Tibial nerve (tissue), 4 donors: ENCODE measurements at regions not wholly inside any gene's neighbourhood (a gene's known extent, or its start where the extent isn't known, plus 50 kb on each side); places are given as distances from the start of the nearest gene placed in this dataset.

ENCODE experiments used
- EP300 ChIP-seq, 2 donors: sonication (generic); formaldehyde crosslinking; IDR thresholded peaks; one replicate each; pipeline ENCODE4 v1.6.1; 2017; ENCODE audit warnings: antibody characterized with exemption in 2 of 2, mild to moderate bottlenecking in 1 of 2
- POLR2A ChIP-seq, 2 donors: fragments of 450-650 bp; IDR thresholded peaks; one replicate each; pipeline ENCODE4 v1.6.1; 2017; ENCODE audit warnings: antibody characterized with exemption in 2 of 2, mild to moderate bottlenecking in 2 of 2, moderate library complexity in 2 of 2
- TF ChIP-seq, protein P1 (sequence below), 5 experiments: fragments of 200-600 bp in 3 of 5; fragments of 450-650 bp in 2 of 5; sonication (generic) in 3 of 5; IDR thresholded peaks; one replicate each; pipeline ENCODE4 v1.5.1; 2016 to 2019; ENCODE audit warnings: antibody characterized with exemption in 5 of 5, mild to moderate bottlenecking in 3 of 5, moderate library complexity in 2 of 5

DNA sequence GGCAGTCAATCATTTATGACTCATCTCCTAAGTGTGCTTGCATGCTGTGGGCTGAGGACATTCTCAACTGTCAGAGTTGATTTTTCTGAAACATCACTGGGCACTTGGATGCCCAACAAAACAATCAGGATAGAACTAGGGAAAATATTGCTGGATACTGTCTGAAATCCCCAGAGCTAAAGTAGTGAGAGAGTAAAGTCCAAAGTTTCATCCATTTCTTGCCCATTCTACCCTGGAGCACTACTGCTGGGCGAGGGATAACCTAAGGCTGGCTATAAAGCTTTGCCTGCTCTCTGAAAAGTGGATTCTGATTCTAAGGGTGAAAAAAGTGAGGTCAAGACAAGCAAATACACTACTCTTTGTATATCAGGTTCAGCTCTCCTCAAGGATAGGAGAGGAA, 279.6 kb upstream of the EDA2R start:
- TF ChIP-seq, protein P1, sequence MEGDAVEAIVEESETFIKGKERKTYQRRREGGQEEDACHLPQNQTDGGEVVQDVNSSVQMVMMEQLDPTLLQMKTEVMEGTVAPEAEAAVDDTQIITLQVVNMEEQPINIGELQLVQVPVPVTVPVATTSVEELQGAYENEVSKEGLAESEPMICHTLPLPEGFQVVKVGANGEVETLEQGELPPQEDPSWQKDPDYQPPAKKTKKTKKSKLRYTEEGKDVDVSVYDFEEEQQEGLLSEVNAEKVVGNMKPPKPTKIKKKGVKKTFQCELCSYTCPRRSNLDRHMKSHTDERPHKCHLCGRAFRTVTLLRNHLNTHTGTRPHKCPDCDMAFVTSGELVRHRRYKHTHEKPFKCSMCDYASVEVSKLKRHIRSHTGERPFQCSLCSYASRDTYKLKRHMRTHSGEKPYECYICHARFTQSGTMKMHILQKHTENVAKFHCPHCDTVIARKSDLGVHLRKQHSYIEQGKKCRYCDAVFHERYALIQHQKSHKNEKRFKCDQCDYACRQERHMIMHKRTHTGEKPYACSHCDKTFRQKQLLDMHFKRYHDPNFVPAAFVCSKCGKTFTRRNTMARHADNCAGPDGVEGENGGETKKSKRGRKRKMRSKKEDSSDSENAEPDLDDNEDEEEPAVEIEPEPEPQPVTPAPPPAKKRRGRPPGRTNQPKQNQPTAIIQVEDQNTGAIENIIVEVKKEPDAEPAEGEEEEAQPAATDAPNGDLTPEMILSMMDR (IDR thresholded peaks at IDR 0.05) = no peak
- TF ChIP-seq EP300 (IDR thresholded peaks at IDR 0.05) (no peak), POLR2A (IDR thresholded peaks at IDR 0.05) (no peak)
